ENCODE measurements at regions not wholly inside any gene's neighbourhood (a gene's known extent, or its start where the extent isn't known, plus 50 kb on each side); places are given as distances from the start of the nearest gene placed in this dataset.

- no peak for TF ChIP-seq CTCF (IDR thresholded peaks at IDR 0.05; ENCODE audit: borderline replicate concordance, extremely low read depth, insufficient read depth)
- Histone ChIP-seq H3K4me3 (ENCODE audit: low read length in 3 of 3) (no peak overlapping the region), H3K36me3 (ENCODE audit: control insufficient read depth in 2 of 3, insufficient read depth in 3 of 3, low read length in 3 of 3) (no peaks in the 10 kb centered on the region), H3K27me3 (ENCODE audit: control insufficient read depth, insufficient read depth, low read length) (no peaks in the 10 kb centered on the region), H3K4me1 (ENCODE audit: control insufficient read depth in 2 of 3, insufficient read depth in 2 of 3, low read depth in 1 of 3, low read length in 3 of 3) (no peaks in the 10 kb centered on the region), H3K27ac (ENCODE audit: low read depth in 2 of 2, low read length in 2 of 2) (no peak overlapping the region), H3K9me3 (ENCODE audit: control insufficient read depth in 2 of 3, insufficient read depth in 1 of 3, low read length in 3 of 3) (no peaks in the 10 kb centered on the region), H3K9ac (ENCODE audit: low read length in 3 of 3) (no peak overlapping the region)
- intact Hi-C loops (cut with DNase I) = no loop called here
- DNase-seq (no peak), FAIRE-seq (no peak)
Measured at GRCh38 chr14:38385343-38385742, 129.4 kb upstream of the CLEC14A start.

- Histone ChIP-seq H3K27ac (ENCODE audit: low read depth in 2 of 2, low read length in 2 of 2) (no peak overlapping the region), H3K4me1 (ENCODE audit: control insufficient read depth in 2 of 3, insufficient read depth in 2 of 3, low read depth in 1 of 3, low read length in 3 of 3) (no peaks in the 10 kb centered on the region), H3K36me3 (ENCODE audit: control insufficient read depth in 2 of 3, insufficient read depth in 3 of 3, low read length in 3 of 3) (no peaks in the 10 kb centered on the region), H3K9ac (ENCODE audit: low read length in 3 of 3) (no peak overlapping the region), H3K27me3 (ENCODE audit: control insufficient read depth, insufficient read depth, low read length) (no peaks in the 10 kb centered on the region), H3K9me3 (ENCODE audit: control insufficient read depth in 2 of 3, insufficient read depth in 1 of 3, low read length in 3 of 3) (peaks cover 0 to 2% (median 0%) of the 10 kb centered on the region in 3 donors), H3K4me3 (ENCODE audit: low read length in 3 of 3) (no peak overlapping the region)
- intact Hi-C loops (cut with DNase I) = no loop called here
- DNase-seq (no peak), FAIRE-seq (no peak)
- no peak for TF ChIP-seq CTCF (IDR thresholded peaks at IDR 0.05; ENCODE audit: borderline replicate concordance, extremely low read depth, insufficient read depth)
Measured at GRCh38 chr14:38384741-38385140, 128.8 kb upstream of the CLEC14A start.

GRCh38 chr14:38367922-38368321 lies 112.0 kb upstream of the CLEC14A start:
- intact Hi-C loops (cut with DNase I) = no loop called here
- FAIRE-seq (no peak), DNase-seq (no peak)

More at GRCh38 chr14:38367922-38368321, 112.0 kb upstream of the CLEC14A start:
- no peaks in the 10 kb centered on the region for H3K9me3 ChIP-seq (ENCODE audit: control insufficient read depth in 2 of 3, insufficient read depth in 1 of 3, low read length in 3 of 3)
- H3K4me3 ChIP-seq (ENCODE audit: low read length in 3 of 3) = no peak overlapping the region
- H3K27ac ChIP-seq (ENCODE audit: low read depth in 2 of 2, low read length in 2 of 2) = no peak overlapping the region
- H3K4me1 ChIP-seq (ENCODE audit: control insufficient read depth in 2 of 3, insufficient read depth in 2 of 3, low read depth in 1 of 3, low read length in 3 of 3) = no peaks in the 10 kb centered on the region
- H3K9ac ChIP-seq (ENCODE audit: low read length in 3 of 3) = no peak overlapping the region
- H3K36me3 ChIP-seq (ENCODE audit: control insufficient read depth in 2 of 3, insufficient read depth in 3 of 3, low read length in 3 of 3) = no peaks in the 10 kb centered on the region
- no peaks in the 10 kb centered on the region for H3K27me3 ChIP-seq (ENCODE audit: control insufficient read depth, insufficient read depth, low read length)
- TF ChIP-seq CTCF (IDR thresholded peaks at IDR 0.05; ENCODE audit: borderline replicate concordance, extremely low read depth, insufficient read depth) = no peak
